HL-60 (cell line): ENCODE measurements at regions not wholly inside any gene's neighbourhood (a gene's known extent, or its start where the extent isn't known, plus 50 kb on each side); places are given as distances from the start of the nearest gene placed in this dataset.

ENCODE experiments used
- DNase-seq, 2 experiments: peaks; one replicate each; pipeline ENCODE4 v3.0.0-alpha.2; 2010 to 2020; ENCODE audit warnings: low read depth in 1 of 2, low spot score in 1 of 2
- H3K27ac ChIP-seq: fragments of 250-450 bp; sonication (Bioruptor Pico); replicated peaks from 2 replicates; pipeline ENCODE4 v1.5.1; 2020; ENCODE audit warnings: mild to moderate bottlenecking, moderate library complexity
- H3K27me3 ChIP-seq: fragments of 250-450 bp; sonication (Bioruptor Pico); 2 replicates; pipeline ENCODE4 v1.5.1; 2021; ENCODE audit warnings: mild to moderate bottlenecking, moderate library complexity; ENCODE audit not compliant: insufficient read depth, poor library complexity, severe bottlenecking
- H3K4me3 ChIP-seq: replicated peaks from 2 replicates; pipeline ENCODE4 v1.5.1; 2011; ENCODE audit warnings: mild to moderate bottlenecking, control low read depth, low read length; ENCODE audit not compliant: insufficient read depth
- CTCF ChIP-seq: IDR thresholded peaks from one replicate; pipeline ENCODE4 v1.5.1; 2011; ENCODE audit warnings: low read length, control low read depth, inconsistent platforms; ENCODE audit not compliant: insufficient read depth
- GABPA ChIP-seq: IDR thresholded peaks from 2 replicates; pipeline ENCODE4 v1.6.1; 2012; ENCODE audit warnings: low read depth
- POLR2AphosphoS5 ChIP-seq: IDR thresholded peaks from 2 replicates; pipeline ENCODE4 v1.6.1; 2012; ENCODE audit warnings: low read depth
- REST ChIP-seq: IDR thresholded peaks from 2 replicates; pipeline ENCODE4 v1.6.1; 2012; ENCODE audit warnings: low read depth; ENCODE audit not compliant: insufficient replicate concordance
- SPI1 ChIP-seq: IDR thresholded peaks from 2 replicates; pipeline ENCODE4 v1.6.1; 2012; ENCODE audit warnings: low read depth, mild to moderate bottlenecking, borderline replicate concordance

DNA sequence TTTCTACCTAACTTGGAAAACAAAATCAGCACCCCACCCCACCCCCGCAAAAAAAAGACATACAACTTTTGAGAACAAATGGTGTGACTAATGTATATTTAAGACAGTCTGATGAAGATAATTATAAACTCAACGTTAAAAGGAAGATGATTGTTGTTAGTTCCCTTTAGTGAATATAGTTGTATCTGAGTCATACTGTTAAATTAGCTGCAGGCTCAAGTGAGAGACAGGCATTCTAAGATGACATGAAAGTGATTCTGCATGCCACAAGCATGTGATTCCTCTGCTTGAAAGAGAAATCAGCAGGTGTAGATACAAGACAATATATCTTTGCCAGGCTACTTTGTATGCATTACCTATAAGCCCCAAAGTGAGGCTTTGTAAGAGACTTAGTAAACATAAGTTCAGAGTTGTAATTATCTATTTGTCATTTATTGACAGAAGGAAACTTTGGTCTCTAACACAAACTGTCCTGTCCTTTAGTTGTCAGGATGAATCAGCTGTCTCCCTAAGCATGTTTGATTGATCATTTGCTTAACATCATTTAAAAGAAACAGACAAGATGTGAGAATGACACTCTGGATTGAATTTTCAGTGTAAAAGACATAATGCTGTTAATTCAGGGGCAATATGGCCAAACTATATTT, 319.4 kb upstream of the HTR2A start:
- Histone ChIP-seq H3K4me3 (no peak overlapping the region), H3K27me3 (peaks cover 2% of the 10 kb centered on the region), H3K27ac (no peak overlapping the region)
- no peak for TF ChIP-seq POLR2AphosphoS5
- TF ChIP-seq SPI1 = no peak
- TF ChIP-seq CTCF = no peak
- TF ChIP-seq GABPA = no peak
- TF ChIP-seq REST = no peak
- no peak for DNase-seq

GRCh38 chr13:47215736-47216135, 318.9 kb upstream of the HTR2A start:
- H3K27ac ChIP-seq = no peak overlapping the region
- DNase-seq = no peak
- peaks cover 2% of the 10 kb centered on the region for H3K27me3 ChIP-seq
- H3K4me3 ChIP-seq = no peak overlapping the region
- TF ChIP-seq POLR2AphosphoS5 = no peak
- TF ChIP-seq SPI1 = no peak
- TF ChIP-seq REST = no peak
- TF ChIP-seq GABPA = no peak
- TF ChIP-seq CTCF = no peak

- no peak for DNase-seq
- TF ChIP-seq GABPA = no peak
- Histone ChIP-seq H3K27me3 (peaks cover 2% of the 10 kb centered on the region), H3K4me3 (no peak overlapping the region), H3K27ac (no peak overlapping the region)
Measured at GRCh38 chr13:47213047-47213446, 316.2 kb upstream of the HTR2A start.

DNA sequence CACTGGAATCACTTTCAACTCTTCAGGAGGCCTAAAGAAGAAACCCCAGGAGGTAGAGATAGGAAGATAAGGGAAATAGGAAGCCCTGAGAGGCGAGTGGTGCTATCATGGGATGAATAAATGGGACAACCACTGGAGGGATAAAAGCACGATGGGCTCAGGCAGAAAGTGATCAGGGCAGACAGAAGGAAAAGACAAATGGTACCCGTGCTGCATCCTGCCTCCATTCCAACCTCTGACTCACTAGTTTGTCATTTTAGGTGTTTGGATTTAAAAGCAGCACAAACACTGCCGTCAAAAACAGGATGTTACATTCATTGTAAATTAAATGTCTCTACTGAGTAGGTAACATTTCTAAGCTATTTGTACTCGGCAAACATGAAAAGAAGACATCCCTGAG, 314.3 kb upstream of the HTR2A start:
- no peak for DNase-seq
- Histone ChIP-seq H3K4me3 (no peak overlapping the region), H3K27ac (no peak overlapping the region)

More for the DNA sequence above, 314.3 kb upstream of the HTR2A start:
- H3K27me3 ChIP-seq = peaks cover 5% of the 10 kb centered on the region
- no peak for TF ChIP-seq POLR2AphosphoS5
- no peak for TF ChIP-seq REST
- TF ChIP-seq CTCF = no peak
- TF ChIP-seq SPI1 = no peak
- no peak for TF ChIP-seq GABPA
